Fibroblast of lung (primary cell): ENCODE measurements at regions not wholly inside any gene's neighbourhood (a gene's known extent, or its start where the extent isn't known, plus 50 kb on each side); places are given as distances from the start of the nearest gene placed in this dataset.

Source experiments
- DNase-seq, 2 donors: peaks; one replicate each; pipeline versions ENCODE4 v3.0.0 to v3.0.0-alpha.2; 2010; ENCODE audit warnings: low read depth in 2 of 2
- H2AFZ ChIP-seq: 2 replicates; pipeline ENCODE4 v1.5.1; 2012; ENCODE audit warnings: low read length, control low read depth, inconsistent platforms
- H3K27ac ChIP-seq: 2 replicates; pipeline ENCODE4 v1.5.1; 2011; ENCODE audit warnings: low read length, control low read depth; ENCODE audit not compliant: insufficient read depth
- H3K27me3 ChIP-seq: 2 replicates; pipeline ENCODE4 v1.5.1; 2011; ENCODE audit warnings: mild to moderate bottlenecking, low read length; ENCODE audit not compliant: control insufficient read depth, insufficient read depth
- H3K36me3 ChIP-seq: 2 replicates; pipeline ENCODE4 v1.5.1; 2011; ENCODE audit warnings: low read length; ENCODE audit not compliant: control insufficient read depth, insufficient read depth
- H3K4me1 ChIP-seq: 2 replicates; pipeline ENCODE4 v1.5.1; 2011; ENCODE audit warnings: low read length; ENCODE audit not compliant: control insufficient read depth, insufficient read depth; ENCODE audit errors: extremely low read depth
- H3K4me2 ChIP-seq: 2 replicates; pipeline ENCODE4 v1.5.1; 2011; ENCODE audit warnings: low read length, control low read depth; ENCODE audit not compliant: insufficient read depth; ENCODE audit errors: extremely low read depth
- H3K4me3 ChIP-seq, 4 experiments: fragments of 200-600 bp in 1 of 4; sonication (generic) in 1 of 4; replicated peaks in 1 of 4; 2 replicates each; pipeline ENCODE4 v1.5.1; 2011 to 2016; ENCODE audit warnings: low read length in 4 of 4, low read depth in 3 of 4, mild to moderate bottlenecking in 3 of 4, control low read depth in 2 of 4, inconsistent platforms in 1 of 4, mixed read lengths in 1 of 4; ENCODE audit not compliant: insufficient read depth in 1 of 4; ENCODE audit errors: control extremely low read depth in 1 of 4
- H3K79me2 ChIP-seq: 2 replicates; pipeline ENCODE4 v1.5.1; 2012; ENCODE audit warnings: mild to moderate bottlenecking, low read length, inconsistent platforms; ENCODE audit not compliant: control insufficient read depth, insufficient read depth
- H3K9ac ChIP-seq: 2 replicates; pipeline ENCODE4 v1.5.1; 2011; ENCODE audit warnings: mild to moderate bottlenecking, low read length, control low read depth; ENCODE audit not compliant: insufficient read depth
- H3K9me3 ChIP-seq: 2 replicates; pipeline ENCODE4 v1.5.1; 2012; ENCODE audit warnings: low read depth, low read length; ENCODE audit not compliant: control insufficient read depth, insufficient read depth
- H4K20me1 ChIP-seq: 2 replicates; pipeline ENCODE4 v1.5.1; 2011; ENCODE audit warnings: low read length; ENCODE audit not compliant: control insufficient read depth, insufficient read depth; ENCODE audit errors: extremely low read depth
- EZH2 ChIP-seq: IDR thresholded peaks from 2 replicates; pipeline ENCODE4 v1.5.1; 2012; ENCODE audit warnings: low read length, control low read depth, mild to moderate bottlenecking; ENCODE audit errors: missing control alignments
- TF ChIP-seq, protein P1 (sequence below), 2 donors: IDR thresholded peaks in 1 of 2; conservative IDR thresholded peaks in 1 of 2; 1 replicate in 1 of 2; 2 replicates in 1 of 2; pipeline ENCODE4 v1.5.1; 2011 to 2012; ENCODE audit warnings: low read length in 2 of 2, control low read depth in 1 of 2, inconsistent platforms in 1 of 2, low read depth in 1 of 2, mild to moderate bottlenecking in 1 of 2

DNA sequence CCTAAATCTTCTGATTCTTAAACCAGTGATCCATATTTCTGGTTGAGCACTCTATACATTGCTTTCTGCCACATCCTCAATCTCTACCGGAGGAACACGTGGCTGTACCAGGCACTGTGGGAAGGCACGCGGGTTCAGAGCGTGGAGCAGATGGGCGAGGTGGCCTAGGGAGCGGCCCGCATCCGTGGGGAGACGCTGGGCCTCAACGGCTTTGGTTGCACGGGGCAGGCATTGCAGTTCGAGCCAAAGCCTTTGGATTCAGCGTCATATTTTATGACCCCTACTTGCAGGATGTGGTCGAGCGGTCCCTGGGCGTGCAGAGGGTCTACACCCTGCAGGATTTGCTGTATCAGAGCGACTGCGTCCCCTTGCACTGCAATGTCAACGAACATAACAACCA lies 197.2 kb upstream of the RGMB start:
- Histone ChIP-seq H3K36me3 (no peaks in the 10 kb centered on the region), H3K9me3 (no peaks in the 10 kb centered on the region), H3K27me3 (no peaks in the 10 kb centered on the region), H3K4me2 (no peak overlapping the region), H4K20me1 (no peaks in the 10 kb centered on the region), H3K4me1 (peaks cover 2% of the 10 kb centered on the region), H3K4me3 (no peak overlapping the region), H3K79me2 (no peaks in the 10 kb centered on the region), H3K27ac (no peak overlapping the region), H2AFZ (no peak overlapping the region), H3K9ac (no peak overlapping the region)
- TF ChIP-seq EZH2 = no peak
- TF ChIP-seq, protein P1, sequence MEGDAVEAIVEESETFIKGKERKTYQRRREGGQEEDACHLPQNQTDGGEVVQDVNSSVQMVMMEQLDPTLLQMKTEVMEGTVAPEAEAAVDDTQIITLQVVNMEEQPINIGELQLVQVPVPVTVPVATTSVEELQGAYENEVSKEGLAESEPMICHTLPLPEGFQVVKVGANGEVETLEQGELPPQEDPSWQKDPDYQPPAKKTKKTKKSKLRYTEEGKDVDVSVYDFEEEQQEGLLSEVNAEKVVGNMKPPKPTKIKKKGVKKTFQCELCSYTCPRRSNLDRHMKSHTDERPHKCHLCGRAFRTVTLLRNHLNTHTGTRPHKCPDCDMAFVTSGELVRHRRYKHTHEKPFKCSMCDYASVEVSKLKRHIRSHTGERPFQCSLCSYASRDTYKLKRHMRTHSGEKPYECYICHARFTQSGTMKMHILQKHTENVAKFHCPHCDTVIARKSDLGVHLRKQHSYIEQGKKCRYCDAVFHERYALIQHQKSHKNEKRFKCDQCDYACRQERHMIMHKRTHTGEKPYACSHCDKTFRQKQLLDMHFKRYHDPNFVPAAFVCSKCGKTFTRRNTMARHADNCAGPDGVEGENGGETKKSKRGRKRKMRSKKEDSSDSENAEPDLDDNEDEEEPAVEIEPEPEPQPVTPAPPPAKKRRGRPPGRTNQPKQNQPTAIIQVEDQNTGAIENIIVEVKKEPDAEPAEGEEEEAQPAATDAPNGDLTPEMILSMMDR (conservative IDR thresholded peaks at IDR 0.05 in 1 of 2, IDR thresholded peaks at IDR 0.05 in 1 of 2; ENCODE audit: low read depth in 1 of 2, low read length in 2 of 2) = no peak
- DNase-seq = no peak

DNA sequence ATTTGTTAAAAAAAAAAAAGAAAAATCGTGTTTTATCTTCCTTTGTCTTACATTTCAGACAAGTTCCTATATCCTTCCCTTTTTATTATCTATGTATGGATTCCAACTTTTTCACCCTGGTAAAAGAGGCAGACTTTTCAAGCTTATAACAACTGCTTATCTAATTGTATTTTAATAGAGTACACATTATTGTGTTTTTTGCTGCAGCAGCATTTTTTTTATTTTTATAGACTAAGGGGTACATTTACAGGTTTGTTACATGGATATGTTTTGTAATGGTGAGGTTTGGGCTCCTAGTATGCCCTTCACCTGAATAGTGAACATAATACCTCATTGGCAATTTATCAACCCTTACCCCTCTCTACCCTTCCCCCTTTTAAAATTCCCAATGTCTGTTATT lies 195.0 kb upstream of the RGMB start:
- no peaks in the 10 kb centered on the region for H3K27me3 ChIP-seq
- H3K4me1 ChIP-seq = peaks cover 4% of the 10 kb centered on the region
- no peak overlapping the region for H2AFZ ChIP-seq
- no peaks in the 10 kb centered on the region for H3K36me3 ChIP-seq
- no peak for DNase-seq
- no peak overlapping the region for H3K4me2 ChIP-seq
- no peak overlapping the region for H3K27ac ChIP-seq
- no peaks in the 10 kb centered on the region for H3K9me3 ChIP-seq
- no peaks in the 10 kb centered on the region for H3K79me2 ChIP-seq
- H3K4me3 ChIP-seq = no peak overlapping the region
- H3K9ac ChIP-seq = no peak overlapping the region
- H4K20me1 ChIP-seq = no peaks in the 10 kb centered on the region
- no peak for TF ChIP-seq EZH2
- TF ChIP-seq, protein P1 (conservative IDR thresholded peaks at IDR 0.05 in 1 of 2, IDR thresholded peaks at IDR 0.05 in 1 of 2; ENCODE audit: low read depth in 1 of 2, low read length in 2 of 2) = no peak

DNA sequence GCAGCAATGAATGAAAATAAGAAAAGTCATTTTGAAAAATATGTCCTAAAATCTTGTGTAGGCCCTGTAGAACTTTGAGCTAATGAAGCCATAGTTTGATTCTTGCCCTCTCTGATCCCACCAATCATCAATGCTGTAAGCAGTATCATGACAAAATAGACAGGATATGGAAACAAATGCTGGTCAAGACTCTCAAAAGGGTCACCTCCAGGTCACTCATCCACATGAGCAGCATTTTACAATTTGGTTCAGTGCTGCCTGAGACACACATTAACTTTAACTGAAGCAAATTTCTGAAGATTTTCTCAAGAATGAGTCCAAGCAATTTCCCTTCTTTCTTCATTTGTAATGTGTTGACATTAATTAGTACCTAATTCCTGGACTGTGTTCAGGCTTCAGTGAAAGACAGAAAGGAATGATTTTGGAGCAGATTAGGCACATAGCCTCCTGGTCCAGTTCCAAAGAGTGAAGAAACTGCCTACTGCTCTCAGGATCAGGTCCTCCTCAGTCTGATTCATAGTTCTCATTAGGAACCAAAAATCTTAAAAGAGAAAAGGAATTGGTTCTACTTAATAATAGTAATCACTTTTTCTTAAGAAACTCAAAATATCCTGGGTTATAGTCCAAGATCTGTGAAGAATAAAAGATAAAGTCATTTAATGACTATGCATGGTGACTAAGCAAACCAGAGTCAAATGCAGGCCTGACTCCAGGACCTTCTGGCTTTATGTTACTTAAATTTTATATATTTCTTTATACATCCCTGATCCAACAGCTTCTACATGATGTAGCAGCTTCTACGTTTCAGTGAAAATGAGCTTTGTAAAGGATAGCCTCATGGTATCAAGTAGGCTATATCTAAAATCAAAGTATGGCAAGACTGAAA lies 192.1 kb upstream of the RGMB start:
- no peaks in the 10 kb centered on the region for H3K36me3 ChIP-seq
- no peak overlapping the region for H3K4me3 ChIP-seq
- no peaks in the 10 kb centered on the region for H3K27me3 ChIP-seq
- peak; percentile 54 to 72 for DNase-seq
- no peaks in the 10 kb centered on the region for H3K79me2 ChIP-seq
- no peak for TF ChIP-seq EZH2
- TF ChIP-seq, protein P1 (conservative IDR thresholded peaks at IDR 0.05 in 1 of 2, IDR thresholded peaks at IDR 0.05 in 1 of 2; ENCODE audit: low read depth in 1 of 2, low read length in 2 of 2) = no peak
- H3K4me1 ChIP-seq = peaks cover 10% of the 10 kb centered on the region
- no peaks in the 10 kb centered on the region for H4K20me1 ChIP-seq
- H3K4me2 ChIP-seq = peak overlapping the region; percentile 8
- H3K9ac ChIP-seq = no peak overlapping the region
- H2AFZ ChIP-seq = peak overlapping the region; percentile 8
- no peaks in the 10 kb centered on the region for H3K9me3 ChIP-seq
- peak overlapping the region; percentile 18 for H3K27ac ChIP-seq
